Prostate gland (tissue), 2 donors: ENCODE measurements at regions not wholly inside any gene's neighbourhood (a gene's known extent, or its start where the extent isn't known, plus 50 kb on each side); places are given as distances from the start of the nearest gene placed in this dataset.

Experiments
- DNase-seq: peaks from one replicate; pipeline ENCODE4 v3.0.0-alpha.2; 2019; ENCODE audit warnings: low spot score
- H3K27ac ChIP-seq, 2 donors: fragments of 200-600 bp; sonication (generic); 2 replicates each; pipeline ENCODE4 v1.5.1; 2017 to 2019
- H3K27me3 ChIP-seq: fragments of 200-600 bp; sonication (generic); replicated peaks from 2 replicates; pipeline ENCODE4 v1.5.1; 2019; ENCODE audit not compliant: insufficient read depth
- H3K36me3 ChIP-seq, 2 donors: fragments of 200-600 bp; sonication (generic); 1 replicate in 1 of 2; 2 replicates in 1 of 2; pipeline versions ENCODE4 v1.5.1 to v1.8.1; 2017 to 2019
- H3K4me1 ChIP-seq: fragments of 200-600 bp; sonication (generic); replicated peaks from 2 replicates; pipeline ENCODE4 v1.5.1; 2019
- H3K4me3 ChIP-seq, 2 donors: fragments of 200-600 bp; sonication (generic); 2 replicates each; pipeline ENCODE4 v1.5.1; 2017 to 2019
- H3K9me3 ChIP-seq: fragments of 200-600 bp; sonication (generic); 2 replicates; pipeline ENCODE4 v1.5.1; 2017
- POLR2A ChIP-seq: fragments of 450-650 bp; IDR thresholded peaks from one replicate; pipeline ENCODE4 v1.6.1; 2016; ENCODE audit warnings: antibody characterized with exemption, mild to moderate bottlenecking
- POLR2AphosphoS5 ChIP-seq: sonication (generic); formaldehyde crosslinking; IDR thresholded peaks from one replicate; pipeline ENCODE4 v1.6.1; 2017; ENCODE audit warnings: antibody characterized with exemption
- WGBS: methylation state at CpG from one replicate; pipeline ENCODE4 v1.1.5; 2018; 5-methylcytosine and 5-hydroxymethylcytosine counted together
- intact Hi-C: fragments of 100-400 bp; cut with DNase I; formaldehyde crosslinking; loops from one replicate; pipeline ENCODE4 v1.14.2; 2022
- TF ChIP-seq, protein P1 (sequence below), 4 experiments: fragments of 200-600 bp in 2 of 4; fragments of 450-650 bp in 2 of 4; sonication (generic) in 2 of 4; IDR thresholded peaks; 1 replicate in 3 of 4; 2 replicates in 1 of 4; pipeline ENCODE4 v1.5.1; 2016 to 2019; ENCODE audit warnings: antibody characterized with exemption in 4 of 4, mild to moderate bottlenecking in 2 of 4, moderate library complexity in 2 of 4

DNA sequence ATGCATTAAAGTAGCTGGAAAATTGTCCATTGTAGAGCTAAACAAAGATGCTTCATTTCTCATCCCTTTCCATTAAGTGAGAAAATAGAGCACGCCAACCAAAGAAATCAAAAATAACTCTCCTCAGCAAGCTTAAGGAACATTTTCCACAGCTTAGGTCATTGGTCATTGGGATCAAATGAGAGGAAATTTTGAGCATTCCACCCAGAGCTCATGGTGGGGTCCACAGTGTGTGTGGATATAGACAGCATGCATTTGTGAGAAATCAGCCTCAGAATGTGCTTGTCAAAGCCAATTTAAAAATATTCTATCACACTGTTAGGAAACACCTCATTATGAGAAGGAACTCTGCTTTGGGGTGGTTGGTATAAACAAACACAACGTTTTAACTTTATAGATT is 97.2 kb downstream of the HDGFL1 start:
- 73% methylated on average over 2 of the region's 2 CpGs for WGBS

DNA sequence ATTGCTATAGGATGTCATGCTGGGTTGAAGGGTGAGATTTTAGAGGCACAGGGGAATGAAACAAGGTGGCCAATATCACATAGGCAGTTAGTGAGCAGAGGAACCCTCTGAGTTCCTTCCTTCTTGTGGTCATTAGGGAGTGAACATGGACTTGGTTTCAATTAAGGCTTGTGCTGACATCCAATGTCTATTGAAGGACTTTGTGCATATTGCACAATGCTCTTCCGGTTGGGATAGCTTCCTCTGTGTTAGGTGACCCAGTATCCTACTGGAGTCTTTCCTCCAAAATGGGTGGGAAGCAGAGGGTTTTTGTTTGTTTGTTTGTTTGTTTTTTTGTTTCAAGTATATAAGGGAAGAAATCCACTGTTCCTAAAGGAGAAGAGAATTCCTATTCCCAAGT is 98.5 kb downstream of the HDGFL1 start:
- no peaks in the 10 kb centered on the region for H3K9me3 ChIP-seq
- no peaks in the 10 kb centered on the region for H3K36me3 ChIP-seq
- DNase-seq: no peak
- 83% methylated on average over 1 of the region's 1 CpG for WGBS
- intact Hi-C loops: no loop called here
- H3K4me3 ChIP-seq: no peak overlapping the region
- H3K4me1 ChIP-seq: no peaks in the 10 kb centered on the region
- no peak overlapping the region for H3K27ac ChIP-seq
- H3K27me3 ChIP-seq: no peaks in the 10 kb centered on the region
- no peak for TF ChIP-seq POLR2AphosphoS5
- no peak for TF ChIP-seq POLR2A
- TF ChIP-seq, protein P1, sequence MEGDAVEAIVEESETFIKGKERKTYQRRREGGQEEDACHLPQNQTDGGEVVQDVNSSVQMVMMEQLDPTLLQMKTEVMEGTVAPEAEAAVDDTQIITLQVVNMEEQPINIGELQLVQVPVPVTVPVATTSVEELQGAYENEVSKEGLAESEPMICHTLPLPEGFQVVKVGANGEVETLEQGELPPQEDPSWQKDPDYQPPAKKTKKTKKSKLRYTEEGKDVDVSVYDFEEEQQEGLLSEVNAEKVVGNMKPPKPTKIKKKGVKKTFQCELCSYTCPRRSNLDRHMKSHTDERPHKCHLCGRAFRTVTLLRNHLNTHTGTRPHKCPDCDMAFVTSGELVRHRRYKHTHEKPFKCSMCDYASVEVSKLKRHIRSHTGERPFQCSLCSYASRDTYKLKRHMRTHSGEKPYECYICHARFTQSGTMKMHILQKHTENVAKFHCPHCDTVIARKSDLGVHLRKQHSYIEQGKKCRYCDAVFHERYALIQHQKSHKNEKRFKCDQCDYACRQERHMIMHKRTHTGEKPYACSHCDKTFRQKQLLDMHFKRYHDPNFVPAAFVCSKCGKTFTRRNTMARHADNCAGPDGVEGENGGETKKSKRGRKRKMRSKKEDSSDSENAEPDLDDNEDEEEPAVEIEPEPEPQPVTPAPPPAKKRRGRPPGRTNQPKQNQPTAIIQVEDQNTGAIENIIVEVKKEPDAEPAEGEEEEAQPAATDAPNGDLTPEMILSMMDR (IDR thresholded peaks at IDR 0.05): no peak

More for the DNA sequence above, 97.2 kb downstream of the HDGFL1 start:
- TF ChIP-seq POLR2A (no peak), POLR2AphosphoS5 (no peak)
- TF ChIP-seq, protein P1 (IDR thresholded peaks at IDR 0.05): no peak
- H3K9me3 ChIP-seq: no peaks in the 10 kb centered on the region
- no peak overlapping the region for H3K27ac ChIP-seq
- intact Hi-C loops: no loop called here
- H3K4me1 ChIP-seq: no peaks in the 10 kb centered on the region
- no peak overlapping the region for H3K4me3 ChIP-seq
- DNase-seq: no peak
- H3K36me3 ChIP-seq: no peaks in the 10 kb centered on the region
- no peaks in the 10 kb centered on the region for H3K27me3 ChIP-seq

DNA sequence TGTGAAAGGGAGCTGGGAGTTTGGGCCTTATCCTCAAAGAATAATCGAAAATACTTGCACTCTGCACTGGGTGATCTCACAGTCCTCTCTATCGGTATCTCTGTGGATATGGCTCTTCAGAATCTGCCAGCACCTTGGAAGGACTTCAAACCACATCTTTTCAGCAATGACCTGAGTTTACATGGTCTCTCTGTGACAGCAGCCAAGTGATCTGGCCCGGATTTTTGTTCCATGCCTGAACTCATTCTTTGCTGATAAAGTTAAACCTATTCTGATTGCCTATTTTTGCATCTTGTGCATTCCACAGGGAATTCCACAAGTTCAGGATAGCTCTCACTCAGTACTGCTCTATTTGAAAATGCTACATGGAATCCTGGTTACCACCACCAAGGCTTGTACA is 98.9 kb downstream of the HDGFL1 start:
- Histone ChIP-seq H3K27me3 (no peaks in the 10 kb centered on the region), H3K9me3 (no peaks in the 10 kb centered on the region), H3K27ac (no peak overlapping the region), H3K4me1 (no peaks in the 10 kb centered on the region), H3K4me3 (no peak overlapping the region), H3K36me3 (no peaks in the 10 kb centered on the region)
- intact Hi-C loops: no loop called here
- TF ChIP-seq POLR2AphosphoS5 (no peak), POLR2A (no peak)
- TF ChIP-seq, protein P1 (IDR thresholded peaks at IDR 0.05): no peak
- WGBS: 32% methylated on average over 3 of the region's 3 CpGs
- no peak for DNase-seq

DNA sequence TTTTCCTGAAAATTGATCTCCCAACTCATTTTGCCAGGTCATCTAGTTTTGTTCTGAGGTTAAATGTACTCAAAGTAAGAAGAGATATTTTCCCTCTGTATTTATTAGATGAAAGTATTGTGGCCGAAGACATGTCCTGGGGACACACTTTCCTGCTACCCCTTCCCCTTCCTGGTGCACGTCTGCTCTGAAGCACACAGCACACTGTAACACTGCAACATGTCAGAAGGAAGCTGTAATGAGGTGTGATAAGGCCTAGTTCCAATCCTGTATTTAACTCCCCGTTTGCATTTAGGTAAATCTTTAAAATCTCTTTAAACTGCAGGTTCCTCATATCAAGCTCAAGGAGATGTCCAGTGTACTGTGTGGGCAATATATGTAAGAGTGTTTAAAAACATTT is 99.4 kb downstream of the HDGFL1 start:
- Histone ChIP-seq H3K36me3 (no peaks in the 10 kb centered on the region), H3K4me1 (no peaks in the 10 kb centered on the region), H3K27ac (no peak overlapping the region), H3K27me3 (no peaks in the 10 kb centered on the region), H3K9me3 (no peaks in the 10 kb centered on the region), H3K4me3 (no peak overlapping the region)
- intact Hi-C loops: no loop called here
- no peak for TF ChIP-seq POLR2A
- TF ChIP-seq, protein P1 (IDR thresholded peaks at IDR 0.05): no peak
- TF ChIP-seq POLR2AphosphoS5: no peak
- 70% methylated on average over 3 of the region's 3 CpGs for WGBS
- DNase-seq: no peak

DNA sequence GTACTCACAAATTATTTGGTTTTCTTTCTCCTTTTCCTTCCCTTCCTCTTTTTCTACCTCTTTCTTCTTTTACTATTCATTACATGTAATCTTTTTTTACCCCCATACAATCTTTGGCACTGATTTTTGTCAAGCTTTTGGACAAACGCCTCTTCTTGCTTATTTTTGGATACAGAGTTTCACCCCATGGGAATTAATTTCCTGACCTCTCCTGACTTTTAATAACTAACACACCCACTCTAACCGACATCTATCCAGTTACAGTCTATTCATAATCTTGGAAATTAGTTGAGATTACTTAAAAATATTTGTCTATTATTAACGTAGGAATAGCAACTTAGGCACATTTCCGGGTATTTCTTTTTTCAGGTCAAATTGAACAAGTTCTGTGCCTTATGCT is 101.2 kb downstream of the HDGFL1 start:
- 78% methylated on average over 4 of the region's 4 CpGs for WGBS
- H3K27me3 ChIP-seq: no peaks in the 10 kb centered on the region

More for the DNA sequence above, 101.2 kb downstream of the HDGFL1 start:
- no peak for DNase-seq
- no peaks in the 10 kb centered on the region for H3K9me3 ChIP-seq
- H3K4me3 ChIP-seq: no peak overlapping the region
- TF ChIP-seq POLR2AphosphoS5 (no peak), POLR2A (no peak)
- TF ChIP-seq, protein P1 (IDR thresholded peaks at IDR 0.05): no peak
- no peaks in the 10 kb centered on the region for H3K36me3 ChIP-seq
- H3K27ac ChIP-seq: no peak overlapping the region
- H3K4me1 ChIP-seq: no peaks in the 10 kb centered on the region
- intact Hi-C loops: no loop called here
